Natural killer cell treated with Interleukin-12 subunit alpha and Interleukin-12 subunit beta and Interleukin-15 and Interleukin-18, amount 100 ng/mL, for 72 hours (primary cell): ENCODE measurements at regions not wholly inside any gene's neighbourhood (a gene's known extent, or its start where the extent isn't known, plus 50 kb on each side); places are given as distances from the start of the nearest gene placed in this dataset.

ENCODE experiments used
- ATAC-seq, 2 donors: fragments of 150-1000 bp; cut with Tn5 transposase in 1 of 2; sonication (Bioruptor Pico), chemical (Tn5 transposase) in 1 of 2; 2 replicates each; pipeline ENCODE4 v1.10.0; 2021
- DNase-seq: peaks from one replicate; pipeline ENCODE4 v3.0.0; 2022; ENCODE audit warnings: low spot score
- H3K27ac Mint-ChIP-seq, 2 donors: 1 replicate in 1 of 2; 2 replicates in 1 of 2; pipeline ENCODE4 v1.8.0; 2022; ENCODE audit warnings: mixed read lengths in 2 of 2, mild to moderate bottlenecking in 1 of 2, moderate library complexity in 1 of 2
- H3K27me3 Mint-ChIP-seq, 2 donors: 1 replicate in 1 of 2; 2 replicates in 1 of 2; pipeline ENCODE4 v1.8.0; 2022; ENCODE audit warnings: mixed read lengths in 2 of 2
- H3K36me3 Mint-ChIP-seq: one replicate; pipeline ENCODE4 v1.8.0; 2022; ENCODE audit warnings: mixed read lengths
- H3K4me1 Mint-ChIP-seq, 2 donors: 1 replicate in 1 of 2; 2 replicates in 1 of 2; pipeline ENCODE4 v1.8.0; 2022; ENCODE audit warnings: low read depth in 2 of 2, mixed read lengths in 2 of 2, mild to moderate bottlenecking in 1 of 2
- H3K4me3 Mint-ChIP-seq: one replicate; pipeline ENCODE4 v1.8.0; 2022; ENCODE audit warnings: mixed read lengths
- H3K9me3 Mint-ChIP-seq: 2 replicates; pipeline ENCODE4 v1.8.0; 2022; ENCODE audit warnings: mixed read lengths

DNA sequence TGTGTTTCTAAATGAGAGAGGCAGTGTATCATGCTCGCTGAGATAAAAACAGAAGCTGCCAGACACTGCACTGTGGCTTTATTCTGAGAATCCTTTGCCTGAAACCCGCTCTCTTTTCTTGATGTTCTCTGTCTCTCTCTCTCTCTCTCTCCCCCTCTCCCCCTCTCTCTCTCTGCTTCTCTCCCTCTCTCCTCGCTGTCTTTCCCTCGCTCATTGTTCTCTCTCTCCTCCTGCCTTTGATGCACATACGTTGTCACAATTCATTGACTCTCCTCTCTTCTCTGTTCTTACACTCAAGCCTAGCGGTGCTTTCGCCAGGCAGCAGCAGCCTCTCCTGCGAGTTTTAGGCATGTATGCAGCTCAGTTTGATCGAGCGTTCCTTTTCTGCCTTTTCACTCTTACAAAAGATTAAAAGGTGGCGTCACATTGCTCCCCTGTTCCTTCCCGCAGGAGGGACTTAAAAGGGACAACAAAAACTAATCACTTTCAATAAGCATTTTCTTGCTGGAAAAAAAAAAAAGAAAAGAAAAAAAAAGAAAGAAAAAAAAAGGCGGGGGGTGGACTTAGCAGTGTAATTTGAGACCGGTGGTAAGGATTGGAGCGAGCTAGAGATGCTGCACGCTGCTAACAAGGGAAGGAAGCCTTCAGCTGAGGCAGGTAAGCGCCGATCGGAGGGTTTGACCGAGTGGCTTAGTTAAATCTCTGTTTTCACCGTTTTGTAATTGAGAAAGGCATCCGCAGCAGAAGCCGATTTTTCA is 717.9 kb upstream of the WWC1 start:
- DNase-seq (no peak), ATAC-seq (no peak)
- Mint-ChIP-seq H3K4me3 (no peak overlapping the region), H3K27ac (no peak overlapping the region), H3K4me1 (peaks cover 0 to 2% of the 10 kb centered on the region in 2 donors), H3K27me3 (peaks cover 8 to 13% of the 10 kb centered on the region in 2 donors), H3K9me3 (peaks cover 11% of the 10 kb centered on the region), H3K36me3 (peaks cover 5% of the 10 kb centered on the region)

DNA sequence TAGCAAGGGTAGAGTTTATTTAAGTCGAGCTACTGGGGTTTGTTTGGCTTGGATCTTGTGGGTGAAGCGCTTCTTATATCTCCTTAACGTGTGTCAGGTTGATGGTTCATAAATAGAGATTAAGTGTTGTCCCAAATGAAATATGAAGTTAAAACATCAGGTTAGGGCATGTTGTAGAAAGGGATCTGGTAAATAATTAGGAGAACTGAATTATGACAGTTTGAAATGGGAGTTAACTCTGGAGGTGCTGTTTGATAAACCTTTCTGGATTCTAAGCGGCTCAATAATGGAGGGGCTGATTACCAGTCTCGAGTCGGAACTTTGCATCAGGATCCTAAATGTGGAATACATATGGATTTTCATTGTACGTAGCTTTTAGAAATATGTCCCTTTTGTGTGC is 717.0 kb upstream of the WWC1 start:
- Mint-ChIP-seq H3K9me3 (peaks cover 11% of the 10 kb centered on the region), H3K27ac (no peak overlapping the region), H3K4me3 (no peak overlapping the region), H3K36me3 (peaks cover 5% of the 10 kb centered on the region), H3K27me3 (peaks cover 8 to 13% of the 10 kb centered on the region in 2 donors), H3K4me1 (peaks cover 0 to 2% of the 10 kb centered on the region in 2 donors)
- ATAC-seq (no peak), DNase-seq (no peak)

DNA sequence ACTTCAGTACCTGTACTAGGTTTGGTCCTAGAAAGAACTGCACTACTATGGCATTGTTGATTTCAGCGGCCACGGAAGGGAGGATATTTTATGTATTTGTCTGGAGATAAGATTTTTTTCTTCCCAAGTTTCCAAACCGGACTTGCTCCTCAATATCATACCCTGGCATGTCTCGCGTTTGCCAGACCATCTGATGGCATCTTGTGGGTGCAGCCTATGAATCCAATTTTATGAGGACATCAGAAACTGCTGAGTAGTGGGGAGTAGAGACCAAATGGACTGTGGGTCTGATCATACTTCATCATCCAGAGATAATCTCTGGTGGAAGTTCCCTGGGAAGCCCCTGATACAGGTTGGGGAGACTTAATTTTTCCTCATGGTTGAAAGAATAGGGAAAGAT is 716.1 kb upstream of the WWC1 start:
- Mint-ChIP-seq H3K4me3 (no peak overlapping the region), H3K27ac (no peak overlapping the region), H3K36me3 (peaks cover 5% of the 10 kb centered on the region), H3K4me1 (peaks cover 0 to 2% of the 10 kb centered on the region in 2 donors), H3K27me3 (peaks cover 8 to 13% of the 10 kb centered on the region in 2 donors), H3K9me3 (peaks cover 6% of the 10 kb centered on the region)
- ATAC-seq = no peak
- no peak for DNase-seq

DNA sequence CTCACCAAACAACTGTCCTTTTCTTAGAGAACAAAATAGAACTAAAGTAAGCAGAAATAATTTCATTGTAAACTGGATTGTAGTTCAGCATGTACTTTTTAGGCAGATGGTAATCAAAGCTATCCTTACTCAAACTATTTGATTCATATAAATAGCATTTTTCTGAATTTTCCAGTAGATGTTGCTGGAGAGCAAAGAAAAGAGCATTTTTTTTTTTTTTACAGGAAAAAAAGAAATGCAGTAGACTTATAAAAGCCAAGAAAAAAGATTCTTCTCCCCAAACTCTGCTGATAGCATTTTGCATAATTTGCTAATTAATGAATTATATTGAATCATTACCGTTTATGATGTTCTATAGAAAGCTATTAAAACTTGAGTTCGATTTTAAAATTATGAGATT is 715.3 kb upstream of the WWC1 start:
- no peak for ATAC-seq
- H3K27me3 Mint-ChIP-seq = peaks cover 8 to 13% of the 10 kb centered on the region in 2 donors
- DNase-seq = no peak
- no peak overlapping the region for H3K4me3 Mint-ChIP-seq
- peaks cover 0 to 2% of the 10 kb centered on the region in 2 donors for H3K4me1 Mint-ChIP-seq
- peaks cover 5% of the 10 kb centered on the region for H3K36me3 Mint-ChIP-seq
- H3K9me3 Mint-ChIP-seq = peaks cover 6% of the 10 kb centered on the region
- H3K27ac Mint-ChIP-seq = no peak overlapping the region

DNA sequence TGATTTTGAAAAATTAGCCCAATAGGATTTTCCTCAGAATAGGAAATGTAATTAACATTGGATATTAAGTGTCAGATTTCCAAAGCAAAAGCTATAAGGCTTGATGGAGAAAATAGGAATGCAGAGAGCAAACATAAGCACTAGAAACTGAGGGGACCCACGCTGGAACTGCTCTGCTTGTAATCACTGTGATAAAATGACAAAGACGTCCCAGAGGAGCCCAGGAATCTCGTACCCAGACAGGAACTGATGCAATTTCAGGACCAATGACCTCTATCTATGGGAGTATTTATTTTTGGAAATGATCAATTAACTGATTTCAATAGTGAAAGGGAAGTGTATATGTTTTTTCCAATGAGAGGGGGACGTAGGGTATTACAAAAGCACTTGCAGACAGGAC is 714.5 kb upstream of the WWC1 start:
- Mint-ChIP-seq H3K4me3 (no peak overlapping the region), H3K27me3 (peaks cover 8 to 11% of the 10 kb centered on the region in 2 donors), H3K36me3 (peaks cover 5% of the 10 kb centered on the region), H3K9me3 (peaks cover 5% of the 10 kb centered on the region), H3K27ac (no peak overlapping the region), H3K4me1 (peaks cover 0 to 2% of the 10 kb centered on the region in 2 donors)
- no peak for ATAC-seq
- no peak for DNase-seq

DNA sequence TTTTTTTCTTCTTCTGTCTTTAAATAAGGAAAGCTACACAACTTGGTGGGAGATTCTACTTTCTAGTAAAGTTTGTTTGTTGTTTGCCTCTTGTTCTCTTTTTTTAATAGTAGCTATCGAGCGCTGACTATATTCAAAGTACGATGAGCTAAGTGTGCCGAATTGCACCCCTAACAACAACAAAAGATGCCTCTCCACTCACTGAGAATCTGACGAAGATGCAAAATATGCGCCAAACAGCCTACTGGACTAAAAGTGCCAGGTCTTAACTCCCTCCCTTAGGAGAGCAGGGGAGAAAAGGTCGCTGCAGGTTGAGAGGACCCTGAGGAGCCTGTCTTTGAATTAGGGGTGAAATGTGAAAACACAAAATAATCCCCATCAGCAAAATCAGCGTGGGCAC is 713.8 kb upstream of the WWC1 start:
- Mint-ChIP-seq H3K27me3 (peaks cover 8% of the 10 kb centered on the region in 2 donors), H3K36me3 (peaks cover 5% of the 10 kb centered on the region), H3K4me3 (no peak overlapping the region), H3K9me3 (peaks cover 4% of the 10 kb centered on the region), H3K27ac (no peak overlapping the region), H3K4me1 (peaks cover 0 to 2% of the 10 kb centered on the region in 2 donors)
- ATAC-seq = no peak
- no peak for DNase-seq

DNA sequence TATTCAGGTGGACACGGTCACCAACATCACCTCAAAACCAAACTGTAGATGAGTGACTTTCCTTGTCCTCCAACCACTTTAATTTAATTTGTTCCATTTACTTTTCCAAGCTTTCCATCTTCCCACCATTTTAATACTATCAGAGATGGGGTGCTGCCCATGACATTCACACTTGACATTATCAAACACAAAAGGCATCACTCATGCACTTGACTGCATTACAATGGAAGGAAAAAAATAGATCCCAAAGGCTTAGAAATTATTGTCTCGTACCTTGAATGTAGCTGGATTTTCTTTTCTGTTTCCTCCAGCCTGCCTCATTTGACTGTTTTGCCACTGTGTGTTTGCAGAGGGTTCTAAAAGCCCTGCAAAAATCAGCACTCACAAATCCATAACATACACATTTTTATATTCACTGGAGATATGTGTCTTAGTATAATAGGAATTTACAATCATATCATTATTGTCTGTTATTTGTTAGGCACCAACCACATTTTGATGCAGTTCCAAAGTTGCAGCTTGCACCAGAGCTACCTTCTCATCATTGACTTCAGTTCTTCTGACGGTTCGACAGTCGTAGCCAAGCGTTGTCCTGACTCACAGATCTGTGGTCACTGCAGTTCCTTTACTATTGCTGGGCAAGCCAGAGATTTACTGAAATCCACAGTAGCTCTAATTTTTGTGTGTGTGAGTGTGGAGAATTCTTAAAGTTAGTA is 712.3 kb upstream of the WWC1 start:
- ATAC-seq (no peak), DNase-seq (no peak)
- Mint-ChIP-seq H3K4me1 (no peaks in the 10 kb centered on the region), H3K4me3 (no peak overlapping the region), H3K27me3 (peaks cover 0 to 4% of the 10 kb centered on the region in 2 donors), H3K27ac (no peak overlapping the region), H3K36me3 (no peaks in the 10 kb centered on the region), H3K9me3 (no peaks in the 10 kb centered on the region)

DNA sequence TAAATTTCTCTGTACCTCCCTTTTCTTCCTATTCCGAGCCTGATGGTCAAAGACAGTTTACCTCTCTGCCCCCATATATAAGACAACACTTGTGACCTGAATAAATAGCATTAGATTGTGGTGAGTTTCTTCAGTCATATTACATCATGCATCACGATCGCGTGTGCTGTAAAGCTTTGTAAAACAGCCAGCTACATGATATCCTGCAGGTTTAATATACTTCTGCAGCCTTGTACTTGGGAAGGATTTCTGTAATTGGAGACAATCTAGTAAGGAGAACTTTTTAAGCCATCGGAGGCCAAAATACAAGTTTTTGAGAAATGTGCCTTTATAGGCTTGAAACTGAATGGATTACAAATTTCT is 711.8 kb upstream of the WWC1 start:
- Mint-ChIP-seq H3K36me3 (no peaks in the 10 kb centered on the region), H3K4me1 (no peaks in the 10 kb centered on the region), H3K27me3 (no peaks in the 10 kb centered on the region), H3K9me3 (no peaks in the 10 kb centered on the region), H3K4me3 (no peak overlapping the region), H3K27ac (no peak overlapping the region)
- DNase-seq (no peak), ATAC-seq (no peak)

DNA sequence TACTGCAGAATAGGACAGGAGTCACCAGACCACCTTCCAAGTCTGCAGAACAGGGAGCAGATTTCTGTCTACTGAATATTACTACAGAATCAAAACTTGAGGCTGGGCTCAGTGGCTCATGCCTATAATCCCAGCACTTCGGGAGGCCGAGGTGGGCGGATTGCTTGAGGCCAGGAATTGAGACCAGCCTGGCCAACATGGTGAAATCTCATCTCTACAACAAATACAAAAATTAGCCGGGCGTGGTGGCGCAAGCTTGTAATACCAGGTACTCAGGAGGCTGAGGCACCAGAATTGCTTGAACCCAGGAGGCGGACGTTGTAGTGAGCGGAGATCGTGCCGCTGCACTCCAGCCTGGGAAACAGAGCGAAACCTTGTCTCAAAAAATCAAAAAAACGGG is 710.8 kb upstream of the WWC1 start:
- H3K27me3 Mint-ChIP-seq = no peaks in the 10 kb centered on the region
- DNase-seq (no peak), ATAC-seq (no peak)
- no peaks in the 10 kb centered on the region for H3K9me3 Mint-ChIP-seq
- no peaks in the 10 kb centered on the region for H3K4me1 Mint-ChIP-seq
- H3K4me3 Mint-ChIP-seq = no peak overlapping the region
- no peaks in the 10 kb centered on the region for H3K36me3 Mint-ChIP-seq
- no peak overlapping the region for H3K27ac Mint-ChIP-seq

DNA sequence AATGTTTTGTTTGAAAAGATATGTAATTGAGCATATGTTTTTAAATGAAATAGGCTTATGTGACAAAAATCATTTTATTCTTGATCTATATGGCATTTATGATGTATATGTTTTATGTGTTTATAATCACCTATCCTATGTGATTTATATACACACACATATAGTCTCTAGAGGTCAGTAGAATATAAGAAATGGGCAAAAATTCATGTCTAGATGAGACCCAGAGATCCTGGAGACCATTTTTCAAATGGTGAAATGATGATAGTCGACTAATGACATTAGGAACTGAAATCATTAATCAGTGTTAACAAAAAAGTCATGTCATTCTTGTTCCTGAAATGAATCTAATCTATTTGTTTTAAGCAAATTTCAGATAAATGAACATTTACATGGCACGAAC is 709.2 kb upstream of the WWC1 start:
- ATAC-seq (no peak), DNase-seq (no peak)
- Mint-ChIP-seq H3K4me1 (no peaks in the 10 kb centered on the region), H3K27ac (no peak overlapping the region), H3K9me3 (no peaks in the 10 kb centered on the region), H3K27me3 (no peaks in the 10 kb centered on the region), H3K4me3 (no peak overlapping the region), H3K36me3 (no peaks in the 10 kb centered on the region)

DNA sequence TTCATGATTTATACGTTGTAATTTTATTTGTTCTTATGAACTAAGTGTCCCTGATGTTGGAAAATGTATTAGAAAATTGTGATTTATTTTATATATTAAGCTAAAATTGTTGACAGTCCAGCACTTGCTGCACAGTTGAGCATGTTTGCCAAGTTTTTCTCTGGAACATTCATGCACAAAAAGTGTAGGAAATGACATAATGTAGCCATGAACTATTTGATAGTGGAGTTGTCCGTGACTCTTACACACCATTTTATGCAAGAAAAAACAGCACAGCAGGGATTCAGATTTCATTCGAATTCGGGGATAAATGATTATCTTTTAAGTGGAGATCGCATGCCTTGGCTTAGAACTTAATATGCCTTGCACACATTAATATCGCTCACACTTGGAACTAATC is 708.6 kb upstream of the WWC1 start:
- Mint-ChIP-seq H3K9me3 (no peaks in the 10 kb centered on the region), H3K4me1 (no peaks in the 10 kb centered on the region), H3K27me3 (no peaks in the 10 kb centered on the region), H3K36me3 (no peaks in the 10 kb centered on the region), H3K4me3 (no peak overlapping the region), H3K27ac (no peak overlapping the region)
- DNase-seq = no peak
- no peak for ATAC-seq

DNA sequence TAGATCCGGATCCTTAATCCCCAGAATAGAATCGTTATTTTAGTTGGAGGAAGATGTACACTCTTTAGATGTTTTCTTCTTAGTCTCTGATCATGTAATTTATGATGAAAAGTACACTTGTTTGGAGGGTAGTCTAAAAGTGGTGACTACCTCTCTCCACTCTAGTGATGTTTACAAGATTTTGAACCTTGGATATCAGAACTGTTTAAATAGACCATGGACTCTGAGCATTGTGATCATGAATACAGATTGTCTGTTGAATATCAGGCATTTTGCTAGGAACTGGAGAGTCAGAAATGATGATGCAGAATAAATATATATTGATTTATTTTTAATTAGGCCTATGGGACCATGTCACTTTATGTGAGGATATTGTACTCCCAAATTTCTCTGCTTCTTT is 706.3 kb upstream of the WWC1 start:
- no peaks in the 10 kb centered on the region for H3K27me3 Mint-ChIP-seq
- H3K27ac Mint-ChIP-seq = no peak overlapping the region
- H3K9me3 Mint-ChIP-seq = no peaks in the 10 kb centered on the region
- H3K36me3 Mint-ChIP-seq = no peaks in the 10 kb centered on the region
- no peak overlapping the region for H3K4me3 Mint-ChIP-seq
- DNase-seq (no peak), ATAC-seq (no peak)
- no peaks in the 10 kb centered on the region for H3K4me1 Mint-ChIP-seq

DNA sequence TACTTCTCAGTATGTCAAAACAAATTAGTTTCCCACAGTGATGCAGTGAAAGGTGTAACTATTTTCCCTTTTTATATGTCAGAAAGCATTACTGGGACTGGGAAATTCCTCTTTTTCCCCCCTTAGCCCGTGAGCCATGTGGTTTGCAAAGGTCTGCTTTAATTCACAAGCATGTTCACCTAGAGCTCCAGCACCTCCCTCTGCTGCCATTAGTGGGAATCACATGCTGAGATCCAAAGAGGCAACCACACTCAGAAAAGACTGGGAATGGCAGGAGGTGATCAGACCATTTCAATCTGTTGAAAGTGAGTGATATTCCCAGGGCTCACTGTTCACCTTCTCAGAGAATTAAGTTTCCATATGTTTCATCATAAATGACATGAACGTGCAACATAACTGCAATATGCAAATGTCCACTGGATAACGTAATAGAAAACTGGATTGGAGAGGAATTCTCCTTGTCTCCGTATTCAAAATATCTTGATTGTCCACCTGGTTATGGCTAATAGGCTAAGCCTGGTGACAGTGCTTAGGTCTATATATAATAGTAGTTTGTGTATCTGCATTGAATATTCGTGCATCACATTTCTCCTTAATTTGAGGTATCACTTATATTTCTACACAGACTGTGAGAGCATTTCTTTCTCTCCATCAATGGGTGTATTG is 703.5 kb upstream of the WWC1 start:
- Mint-ChIP-seq H3K9me3 (no peaks in the 10 kb centered on the region), H3K4me3 (no peak overlapping the region), H3K27me3 (no peaks in the 10 kb centered on the region), H3K4me1 (no peaks in the 10 kb centered on the region), H3K27ac (no peak overlapping the region), H3K36me3 (no peaks in the 10 kb centered on the region)
- DNase-seq (no peak), ATAC-seq (no peak)

DNA sequence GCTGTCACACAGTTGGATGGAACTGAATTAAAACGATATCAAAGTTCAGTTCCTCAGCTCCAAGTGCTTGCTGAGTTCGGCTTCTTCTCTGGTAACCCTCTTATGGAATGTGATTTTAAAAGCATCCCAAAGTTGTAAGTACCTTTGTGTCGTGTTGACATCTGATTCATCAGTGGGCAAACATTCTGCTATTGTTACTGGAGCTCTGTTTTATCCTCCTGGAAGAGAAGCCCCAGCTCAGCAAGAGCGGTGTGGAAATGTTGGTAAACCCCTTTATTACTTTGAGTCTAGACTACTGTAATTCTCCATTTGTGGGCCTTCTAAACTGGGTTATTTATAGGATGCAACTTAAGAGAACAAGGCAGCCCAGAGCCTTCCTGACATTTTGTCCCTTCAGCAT is 699.3 kb upstream of the WWC1 start:
- H3K4me3 Mint-ChIP-seq = no peak overlapping the region

More for the DNA sequence above, 699.3 kb upstream of the WWC1 start:
- Mint-ChIP-seq H3K9me3 (peaks cover 4% of the 10 kb centered on the region), H3K36me3 (no peaks in the 10 kb centered on the region), H3K4me1 (no peaks in the 10 kb centered on the region), H3K27me3 (no peaks in the 10 kb centered on the region), H3K27ac (no peak overlapping the region)
- DNase-seq (no peak), ATAC-seq (no peak)
